ENCODE measurements at regions not wholly inside any gene's neighbourhood (a gene's known extent, or its start where the extent isn't known, plus 50 kb on each side); places are given as distances from the start of the nearest gene placed in this dataset.

DNA sequence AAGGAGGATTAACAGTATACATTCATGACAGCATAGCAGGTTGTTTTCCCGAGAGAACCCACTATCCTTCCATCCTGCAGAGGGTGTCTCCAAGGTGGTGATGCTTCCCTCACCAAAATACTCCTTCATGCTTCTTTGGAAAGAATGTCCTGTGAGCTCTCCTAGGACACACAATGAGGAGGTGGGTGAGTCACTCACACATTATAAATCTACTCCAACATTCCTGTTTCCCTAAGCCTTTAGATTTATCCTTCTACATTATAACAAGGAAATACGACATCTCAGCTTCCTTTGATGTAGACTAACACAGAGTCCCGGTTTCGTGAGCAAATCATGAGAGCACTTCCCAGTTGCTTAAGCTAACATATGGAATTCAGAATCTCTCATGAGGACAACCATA lies 689.7 kb upstream of the CELF2 start:
- CTCF ChIA-PET, result no interaction called here
- H4K20me1 ChIP-seq (ENCODE audit: insufficient read depth, low read length), result no peaks in the 10 kb centered on the region
- no peak overlapping the region for H3K27ac ChIP-seq (ENCODE audit: insufficient read depth, low read length)
- H3K23ac ChIP-seq (ENCODE audit: low read depth, low read length), result no peak overlapping the region
- H3K9ac ChIP-seq (ENCODE audit: low read depth, low read length), result no peak overlapping the region
- H2AK9ac ChIP-seq (replicated peaks; ENCODE audit: low read depth, low read length, poor library complexity), result no peak overlapping the region
- H3K36me3 ChIP-seq (ENCODE audit: control insufficient read depth, insufficient read depth, low read length), result no peaks in the 10 kb centered on the region
- H2BK120ac ChIP-seq (ENCODE audit: low read depth, low read length), result no peak overlapping the region
- intact Hi-C loops (cut with micrococcal nuclease), result no loop called here
- no peaks in the 10 kb centered on the region for H3K9me3 ChIP-seq (ENCODE audit: control insufficient read depth, insufficient read depth, low read length)
- H3K27me3 ChIP-seq (ENCODE audit: control insufficient read depth, insufficient read depth, low read length), result no peaks in the 10 kb centered on the region
- H3K18ac ChIP-seq (ENCODE audit: low read depth, low read length), result no peak overlapping the region
- WGBS, 2 experiments (ENCODE audit: extremely low coverage in 2 of 2, insufficient read length in 1 of 2), result 50% methylated on average over 2 of the region's 4 CpGs; no CpG with 5 or more reads in 1 of the 2 experiments
- no peak for ATAC-seq (ENCODE audit: low read depth)
- dilution Hi-C loops (cut with HindIII; ENCODE audit: low sequenced_read_pairs, unreplicated experiment), result no loop called here
- H4K91ac ChIP-seq (ENCODE audit: insufficient read depth, low read depth, low read length), result no peak overlapping the region
- H2BK15ac ChIP-seq (ENCODE audit: low read depth, low read length), result no peak overlapping the region
- H2AFZ ChIP-seq (replicated peaks; ENCODE audit: low read length, poor library complexity), result no peak overlapping the region
- BruUV-seq (replicated peaks), result no TSS peak
- in situ Hi-C loops (cut with MboI; ENCODE audit: low sequenced_read_pairs), result no loop called here
- H3K4me3 ChIP-seq (ENCODE audit: insufficient read depth, low read depth, low read length), result no peak overlapping the region
- H2BK20ac ChIP-seq (ENCODE audit: low read depth, low read length), result no peak overlapping the region
- H3K14ac ChIP-seq (replicated peaks; ENCODE audit: low read depth, low read length), result no peak overlapping the region
- H3K4me2 ChIP-seq (ENCODE audit: low read depth, low read length), result no peak overlapping the region
- H2AK5ac ChIP-seq (ENCODE audit: low read depth, low read length), result no peak overlapping the region
- POLR2A ChIA-PET (ENCODE audit: unreplicated experiment), result no interaction called here
- H3K9me1 ChIP-seq (ENCODE audit: insufficient read depth, low read length), result no peaks in the 10 kb centered on the region
- no peaks in the 10 kb centered on the region for H3K79me1 ChIP-seq (ENCODE audit: low read depth in 1 of 2, low read length in 2 of 2)
- no peak overlapping the region for H2BK5ac ChIP-seq (ENCODE audit: low read depth, low read length, poor library complexity, severe bottlenecking)
- H3K4ac ChIP-seq (ENCODE audit: low read depth, low read length), result no peak overlapping the region
- no peak overlapping the region for H4K5ac ChIP-seq (ENCODE audit: low read depth, low read length)
- peak; percentile 56 for DNase-seq
- H3K56ac ChIP-seq (ENCODE audit: extremely low read depth, insufficient read depth, low read length), result no peak overlapping the region
- H4K8ac ChIP-seq (ENCODE audit: low read depth in 2 of 2, low read length in 2 of 2), result no peak overlapping the region
- no peak for TF ChIP-seq CHD1 (IDR thresholded peaks at IDR 0.05; ENCODE audit: low read depth, low read length)
- TF ChIP-seq, protein P1, sequence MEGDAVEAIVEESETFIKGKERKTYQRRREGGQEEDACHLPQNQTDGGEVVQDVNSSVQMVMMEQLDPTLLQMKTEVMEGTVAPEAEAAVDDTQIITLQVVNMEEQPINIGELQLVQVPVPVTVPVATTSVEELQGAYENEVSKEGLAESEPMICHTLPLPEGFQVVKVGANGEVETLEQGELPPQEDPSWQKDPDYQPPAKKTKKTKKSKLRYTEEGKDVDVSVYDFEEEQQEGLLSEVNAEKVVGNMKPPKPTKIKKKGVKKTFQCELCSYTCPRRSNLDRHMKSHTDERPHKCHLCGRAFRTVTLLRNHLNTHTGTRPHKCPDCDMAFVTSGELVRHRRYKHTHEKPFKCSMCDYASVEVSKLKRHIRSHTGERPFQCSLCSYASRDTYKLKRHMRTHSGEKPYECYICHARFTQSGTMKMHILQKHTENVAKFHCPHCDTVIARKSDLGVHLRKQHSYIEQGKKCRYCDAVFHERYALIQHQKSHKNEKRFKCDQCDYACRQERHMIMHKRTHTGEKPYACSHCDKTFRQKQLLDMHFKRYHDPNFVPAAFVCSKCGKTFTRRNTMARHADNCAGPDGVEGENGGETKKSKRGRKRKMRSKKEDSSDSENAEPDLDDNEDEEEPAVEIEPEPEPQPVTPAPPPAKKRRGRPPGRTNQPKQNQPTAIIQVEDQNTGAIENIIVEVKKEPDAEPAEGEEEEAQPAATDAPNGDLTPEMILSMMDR (conservative IDR thresholded peaks at IDR 0.05; ENCODE audit: low read depth, low read length), result no peak
- no peak for TF ChIP-seq CEBPB (IDR thresholded peaks at IDR 0.05; ENCODE audit: low read depth, low read length)
- no peak for TF ChIP-seq RCOR1 (IDR thresholded peaks at IDR 0.05; ENCODE audit: insufficient replicate concordance, low read length)
- TF ChIP-seq POLR2A (IDR thresholded peaks at IDR 0.05; ENCODE audit: low read depth, low read length), result no peak
- TF ChIP-seq MAZ (IDR thresholded peaks at IDR 0.05; ENCODE audit: borderline replicate concordance, low read depth, low read length), result no peak
- no peak for TF ChIP-seq SMC3 (IDR thresholded peaks at IDR 0.05; ENCODE audit: low read depth, low read length)
- H3K4me1 ChIP-seq (ENCODE audit: control insufficient read depth, insufficient read depth, low read length), result 0 out of 2 replicates have a peak, but pooled peaks cover 3% of the 10 kb centered on the region

Measured in IMR-90 (cell line).